Activated CD4-positive, CD25-positive, alpha-beta regulatory T cell treated with anti-CD3 and anti-CD28 coated beads, Interleukin-2, amount 50 U/mL, for 72 hours (primary cell): ENCODE measurements at regions not wholly inside any gene's neighbourhood (a gene's known extent, or its start where the extent isn't known, plus 50 kb on each side); places are given as distances from the start of the nearest gene placed in this dataset.
"Not testable (repeated sequence)": the region's sequence is repeated elsewhere in the genome, so short reads cannot be mapped to it uniquely, and the experiment has no call there.

Experiments used
- DNase-seq: peaks from one replicate; pipeline ENCODE4 v3.0.0; 2021

- no peak for DNase-seq
Observed at GRCh38 chr1:101151286-101151685, 85.5 kb upstream of the S1PR1 start.

GRCh38 chr1:101150670-101151069 lies 86.1 kb upstream of the S1PR1 start:
- DNase-seq: no peak

GRCh38 chr1:101150266-101150665 lies 86.6 kb upstream of the S1PR1 start:
- no peak for DNase-seq

- DNase-seq: no peak
Observed at GRCh38 chr1:101148980-101149379, 87.8 kb upstream of the S1PR1 start.

- DNase-seq: no peak
Observed at GRCh38 chr1:101147381-101147780, 89.4 kb upstream of the S1PR1 start.

- no peak for DNase-seq
Observed at GRCh38 chr1:101145449-101145820, 91.4 kb upstream of the S1PR1 start.

GRCh38 chr1:101144671-101145448 lies 92.0 kb upstream of the S1PR1 start:
- DNase-seq: no peak

- no peak for DNase-seq
Observed at GRCh38 chr1:101142244-101142643, 94.6 kb upstream of the S1PR1 start.

GRCh38 chr1:101141376-101141775 lies 95.4 kb upstream of the S1PR1 start:
- DNase-seq: no peak

GRCh38 chr1:101139821-101140718 lies 96.7 kb upstream of the S1PR1 start:
- DNase-seq: no peak

- no peak for DNase-seq
Observed at GRCh38 chr1:101139130-101139529, 97.7 kb upstream of the S1PR1 start.

GRCh38 chr1:101137144-101138126 lies 99.4 kb upstream of the S1PR1 start:
- no peak for DNase-seq

GRCh38 chr1:101136739-101137138 lies 100.1 kb upstream of the S1PR1 start:
- DNase-seq: no peak

GRCh38 chr1:101136271-101136670 lies 100.5 kb upstream of the S1PR1 start:
- no peak for DNase-seq

GRCh38 chr1:101135526-101135925 lies 101.3 kb upstream of the S1PR1 start:
- DNase-seq: no peak

GRCh38 chr1:101131239-101131843 lies 105.5 kb upstream of the S1PR1 start:
- no peak for DNase-seq

- no peak for DNase-seq
Observed at GRCh38 chr1:101130673-101131072, 105.1 kb upstream of the DPH5 start.

- DNase-seq: no peak
Observed at GRCh38 chr1:101128846-101129245, 103.3 kb upstream of the DPH5 start.

- DNase-seq: no peak
Observed at GRCh38 chr1:101128211-101128727, 102.7 kb upstream of the DPH5 start.

- DNase-seq: no peak
Observed at GRCh38 chr1:101124405-101124804, 98.8 kb upstream of the DPH5 start.

GRCh38 chr1:101123904-101124303 lies 98.3 kb upstream of the DPH5 start:
- DNase-seq: not testable (repeated sequence)
